ENCODE measurements at regions not wholly inside any gene's neighbourhood (a gene's known extent, or its start where the extent isn't known, plus 50 kb on each side); places are given as distances from the start of the nearest gene placed in this dataset.

- H3K27ac ChIP-seq (ENCODE audit: low read depth, low read length) = no peak overlapping the region
- no peaks in the 10 kb centered on the region for H3K23me2 ChIP-seq (ENCODE audit: low read depth, low read length)
- WGBS, 2 experiments (ENCODE audit: extremely low coverage in 1 of 2, insufficient coverage in 1 of 2, insufficient read length in 1 of 2, insufficient replicate concordance in 2 of 2, low coverage in 1 of 2, low lambda C conversion rate in 2 of 2, missing lambda C conversion rate in 1 of 2) = 87% methylated on average over 5 of the region's 5 CpGs; no CpG with 5 or more reads in 1 of the 2 experiments
- no peak overlapping the region for H2AK5ac ChIP-seq (ENCODE audit: low read depth, low read length)
- no peak overlapping the region for H2BK5ac ChIP-seq (ENCODE audit: low read depth, low read length)
- H3K4me1 ChIP-seq (replicated peaks in 1 of 4; ENCODE audit: control insufficient read depth in 3 of 4, insufficient read depth in 4 of 4, low read length in 3 of 4) = no peaks in the 10 kb centered on the region
- H3K4me2 ChIP-seq (ENCODE audit: insufficient read depth in 1 of 2, low read depth in 2 of 2, low read length in 2 of 2) = no peak overlapping the region
- H2BK12ac ChIP-seq (ENCODE audit: low read depth, low read length) = no peak overlapping the region
- no peak overlapping the region for H3K14ac ChIP-seq (ENCODE audit: insufficient read length)
- H4K5ac ChIP-seq (ENCODE audit: insufficient read length, low read depth, low read length) = no peak overlapping the region
- FAIRE-seq (no peak), DNase-seq (ENCODE audit: low read depth in 1 of 2, low spot score in 2 of 2) (no peak)
- H3K79me2 ChIP-seq (ENCODE audit: control insufficient read depth in 1 of 2, insufficient read depth in 2 of 2, low read length in 2 of 2) = no peaks in the 10 kb centered on the region
- H3K56ac ChIP-seq (replicated peaks; ENCODE audit: insufficient read length, low read depth, low read length) = no peak overlapping the region
- H2AFZ ChIP-seq (ENCODE audit: low read length) = no peak overlapping the region
- no peak overlapping the region for H3K18ac ChIP-seq (ENCODE audit: extremely low read depth, low read length)
- ChIA-PET CTCF (ENCODE audit: partially characterized antibody) (interaction anchor here (0.9 to 1.7 kb wide), 3 partner anchors 14 to 206 kb away, joined by 3 read pairs; no protein-coding TSS in a partner anchor), POLR2A (ENCODE audit: partially characterized antibody) (no interaction called here)
- H2BK20ac ChIP-seq (ENCODE audit: low read length) = no peak overlapping the region
- no peak overlapping the region for H2BK120ac ChIP-seq (replicated peaks; ENCODE audit: low read depth, low read length)
- H3K23ac ChIP-seq (ENCODE audit: insufficient read length) = no peak overlapping the region
- H4K20me1 ChIP-seq (replicated peaks in 1 of 2; ENCODE audit: control insufficient read depth in 1 of 2, insufficient read depth in 2 of 2, low read length in 2 of 2) = no peaks in the 10 kb centered on the region
- no peak overlapping the region for H3K4ac ChIP-seq (replicated peaks; ENCODE audit: insufficient read length, low read depth, low read length)
- no peaks in the 10 kb centered on the region for H3K27me3 ChIP-seq (replicated peaks in 1 of 4; ENCODE audit: control insufficient read depth in 3 of 4, extremely low read depth in 1 of 4, insufficient read depth in 3 of 4, low read length in 3 of 4)
- H3K9me3 ChIP-seq (ENCODE audit: insufficient read depth in 2 of 2, low read depth in 1 of 2, low read length in 1 of 2) = no peaks in the 10 kb centered on the region
- no peak overlapping the region for H2BK15ac ChIP-seq (ENCODE audit: low read length)
- H3K4me3 ChIP-seq (ENCODE audit: extremely low read depth in 1 of 4, insufficient read depth in 2 of 4, low read depth in 3 of 4, low read length in 4 of 4) = no peak overlapping the region
- H3K36me3 ChIP-seq (ENCODE audit: control insufficient read depth in 2 of 4, insufficient read depth in 4 of 4, low read length in 3 of 4) = no peaks in the 10 kb centered on the region
- H3K9ac ChIP-seq (replicated peaks in 1 of 4; ENCODE audit: extremely low read depth in 1 of 4, low read depth in 3 of 4, low read length in 3 of 4) = no peak overlapping the region
- no peaks in the 10 kb centered on the region for H3K79me1 ChIP-seq (ENCODE audit: low read depth, low read length)
- no peak overlapping the region for H4K91ac ChIP-seq (replicated peaks; ENCODE audit: insufficient read length, low read length)
- no peak overlapping the region for H4K8ac ChIP-seq (ENCODE audit: extremely low read depth, insufficient read depth, low read length)
- TF ChIP-seq HDAC2 (IDR thresholded peaks at IDR 0.05; ENCODE audit: borderline replicate concordance in 1 of 2, low read depth in 2 of 2, low read length in 2 of 2) (no peak), KDM1A (IDR thresholded peaks at IDR 0.05; ENCODE audit: borderline replicate concordance, low read length) (no peak), POLR2A (IDR thresholded peaks at IDR 0.05; ENCODE audit: control extremely low read depth in 1 of 2, low read depth in 2 of 2, low read length in 2 of 2) (no peak), CEBPB (IDR thresholded peaks at IDR 0.05; ENCODE audit: low read depth, low read length) (no peak), CTCF (IDR thresholded peaks at IDR 0.05; ENCODE audit: control extremely low read depth in 1 of 3, insufficient read depth in 1 of 3, low read depth in 1 of 3, low read length in 3 of 3) (no peak), FOSL1 (IDR thresholded peaks at IDR 0.05; ENCODE audit: insufficient read depth, low read depth, low read length) (no peak), GABPA (IDR thresholded peaks at IDR 0.05; ENCODE audit: borderline replicate concordance, insufficient read depth, low read length) (no peak), RXRA (IDR thresholded peaks at IDR 0.05; ENCODE audit: insufficient read depth, low read depth, low read length) (no peak), JUN (IDR thresholded peaks at IDR 0.05; ENCODE audit: low read depth, low read length) (no peak), BACH1 (IDR thresholded peaks at IDR 0.05; ENCODE audit: low read length) (no peak), E2F6 (IDR thresholded peaks at IDR 0.05) (no peak), EGR1 (IDR thresholded peaks at IDR 0.05; ENCODE audit: borderline replicate concordance, low read depth, low read length) (no peak)
Measured at GRCh38 chr1:36722871-36723270, 240.2 kb upstream of the CSF3R start.

Measured in H1 (cell line).